ENCODE measurements at regions not wholly inside any gene's neighbourhood (a gene's known extent, or its start where the extent isn't known, plus 50 kb on each side); places are given as distances from the start of the nearest gene placed in this dataset.
"Not testable (repeated sequence)": the region's sequence is repeated elsewhere in the genome, so short reads cannot be mapped to it uniquely, and the experiment has no call there.

GRCh38 chr18:78798402-78799175 lies 181.0 kb upstream of the SALL3 start:
- Histone ChIP-seq H3K36me3 (ENCODE audit: control insufficient read depth in 2 of 2, insufficient read depth in 2 of 2, low read length in 1 of 2) (no peaks in the 10 kb centered on the region), H3K27me3 (ENCODE audit: control insufficient read depth in 2 of 2, insufficient read depth in 1 of 2, low read length in 1 of 2) (no peaks in the 10 kb centered on the region), H3K4me1 (ENCODE audit: control insufficient read depth in 2 of 2, insufficient read depth in 2 of 2, low read length in 2 of 2) (no peaks in the 10 kb centered on the region), H3K9me3 (ENCODE audit: control insufficient read depth in 2 of 2, insufficient read depth in 1 of 2, low read length in 1 of 2) (no peaks in the 10 kb centered on the region), H3K4me3 (ENCODE audit: low read length in 2 of 2) (no peak overlapping the region), H3K27ac (ENCODE audit: low read depth in 1 of 2, low read length in 1 of 2) (no peak overlapping the region)
- 90% methylated on average over 29 of the region's 29 CpGs for WGBS
- DNase-seq (ENCODE audit: low read depth in 6 of 9, low spot score in 9 of 9): no peak

GRCh38 chr18:78799382-78800089 lies 180.1 kb upstream of the SALL3 start:
- 88% methylated on average over 29 of the region's 29 CpGs for WGBS
- Histone ChIP-seq H3K27me3 (ENCODE audit: control insufficient read depth in 2 of 2, insufficient read depth in 1 of 2, low read length in 1 of 2) (no peaks in the 10 kb centered on the region), H3K36me3 (ENCODE audit: control insufficient read depth in 2 of 2, insufficient read depth in 2 of 2, low read length in 1 of 2) (no peaks in the 10 kb centered on the region), H3K4me3 (ENCODE audit: low read length in 2 of 2) (no peak overlapping the region), H3K27ac (ENCODE audit: low read depth in 1 of 2, low read length in 1 of 2) (no peak overlapping the region), H3K9me3 (ENCODE audit: control insufficient read depth in 2 of 2, insufficient read depth in 1 of 2, low read length in 1 of 2) (no peaks in the 10 kb centered on the region), H3K4me1 (ENCODE audit: control insufficient read depth in 2 of 2, insufficient read depth in 2 of 2, low read length in 2 of 2) (no peaks in the 10 kb centered on the region)
- no peak for DNase-seq (ENCODE audit: low read depth in 6 of 9, low spot score in 9 of 9)

- not testable (repeated sequence) for H3K36me3 ChIP-seq (ENCODE audit: control insufficient read depth in 2 of 2, insufficient read depth in 2 of 2, low read length in 1 of 2); H3K4me3 ChIP-seq (ENCODE audit: low read length in 2 of 2); H3K27me3 ChIP-seq (ENCODE audit: control insufficient read depth in 2 of 2, insufficient read depth in 1 of 2, low read length in 1 of 2); DNase-seq (ENCODE audit: low read depth in 6 of 9, low spot score in 9 of 9); H3K4me1 ChIP-seq (ENCODE audit: control insufficient read depth in 2 of 2, insufficient read depth in 2 of 2, low read length in 2 of 2); H3K27ac ChIP-seq (ENCODE audit: low read depth in 1 of 2, low read length in 1 of 2); H3K9me3 ChIP-seq (ENCODE audit: control insufficient read depth in 2 of 2, insufficient read depth in 1 of 2, low read length in 1 of 2)
- 88% methylated on average over 14 of the region's 14 CpGs for WGBS
Observed at GRCh38 chr18:78800102-78800851, 179.3 kb upstream of the SALL3 start.

GRCh38 chr18:78801011-78801410 lies 178.6 kb upstream of the SALL3 start:
- H3K36me3 ChIP-seq (ENCODE audit: control insufficient read depth in 2 of 2, insufficient read depth in 2 of 2, low read length in 1 of 2): no peaks in the 10 kb centered on the region
- no peaks in the 10 kb centered on the region for H3K27me3 ChIP-seq (ENCODE audit: control insufficient read depth in 2 of 2, insufficient read depth in 1 of 2, low read length in 1 of 2)
- H3K4me3 ChIP-seq (ENCODE audit: low read length in 2 of 2): no peak overlapping the region
- WGBS: 93% methylated on average over 7 of the region's 7 CpGs
- DNase-seq (ENCODE audit: low read depth in 6 of 9, low spot score in 9 of 9): no peak
- H3K4me1 ChIP-seq (ENCODE audit: control insufficient read depth in 2 of 2, insufficient read depth in 2 of 2, low read length in 2 of 2): no peaks in the 10 kb centered on the region
- H3K27ac ChIP-seq (ENCODE audit: low read depth in 1 of 2, low read length in 1 of 2): no peak overlapping the region
- H3K9me3 ChIP-seq (ENCODE audit: control insufficient read depth in 2 of 2, insufficient read depth in 1 of 2, low read length in 1 of 2): no peaks in the 10 kb centered on the region

DNA sequence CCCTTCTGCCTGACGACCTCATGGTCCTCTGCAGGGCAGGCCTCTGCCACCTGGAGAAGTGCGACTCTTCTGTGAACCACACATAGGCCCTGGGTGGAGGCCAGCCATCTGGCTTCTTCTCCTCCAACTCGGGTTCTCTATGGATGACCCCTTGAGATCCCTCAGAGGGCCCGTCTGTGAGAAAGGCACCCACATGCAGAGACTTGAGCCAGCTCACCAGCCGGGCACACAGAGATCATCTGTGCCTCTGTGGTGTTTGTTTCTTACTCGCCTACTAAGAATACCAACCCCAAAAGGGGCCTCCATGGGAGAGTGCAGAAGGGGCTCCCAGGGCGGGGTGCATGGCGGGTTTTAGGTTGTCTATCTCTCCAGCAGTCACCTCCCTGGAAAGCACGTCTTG lies 176.5 kb upstream of the SALL3 start:
- Histone ChIP-seq H3K4me3 (ENCODE audit: low read length in 2 of 2) (no peak overlapping the region), H3K4me1 (ENCODE audit: control insufficient read depth in 2 of 2, insufficient read depth in 2 of 2, low read length in 2 of 2) (no peaks in the 10 kb centered on the region), H3K27me3 (ENCODE audit: control insufficient read depth in 2 of 2, insufficient read depth in 1 of 2, low read length in 1 of 2) (no peaks in the 10 kb centered on the region), H3K27ac (ENCODE audit: low read depth in 1 of 2, low read length in 1 of 2) (no peak overlapping the region), H3K36me3 (ENCODE audit: control insufficient read depth in 2 of 2, insufficient read depth in 2 of 2, low read length in 1 of 2) (no peaks in the 10 kb centered on the region), H3K9me3 (ENCODE audit: control insufficient read depth in 2 of 2, insufficient read depth in 1 of 2, low read length in 1 of 2) (no peaks in the 10 kb centered on the region)
- DNase-seq (ENCODE audit: low read depth in 6 of 9, low spot score in 9 of 9): no peak
- 93% methylated on average over 9 of the region's 9 CpGs for WGBS

GRCh38 chr18:78804206-78805030 lies 175.2 kb upstream of the SALL3 start:
- no peak for DNase-seq (ENCODE audit: low read depth in 6 of 9, low spot score in 9 of 9)
- 94% methylated on average over 26 of the region's 26 CpGs for WGBS

GRCh38 chr18:78805840-78806239 lies 173.8 kb upstream of the SALL3 start:
- no peak overlapping the region for H3K27ac ChIP-seq (ENCODE audit: low read depth in 1 of 2, low read length in 1 of 2)
- H3K9me3 ChIP-seq (ENCODE audit: control insufficient read depth in 2 of 2, insufficient read depth in 1 of 2, low read length in 1 of 2): peaks cover 0 to 5% of the 10 kb centered on the region in 2 donors
- no peaks in the 10 kb centered on the region for H3K36me3 ChIP-seq (ENCODE audit: control insufficient read depth in 2 of 2, insufficient read depth in 2 of 2, low read length in 1 of 2)
- H3K4me3 ChIP-seq (ENCODE audit: low read length in 2 of 2): no peak overlapping the region
- H3K27me3 ChIP-seq (ENCODE audit: control insufficient read depth in 2 of 2, insufficient read depth in 1 of 2, low read length in 1 of 2): no peaks in the 10 kb centered on the region
- WGBS: 65% methylated on average over 8 of the region's 8 CpGs
- DNase-seq (ENCODE audit: low read depth in 6 of 9, low spot score in 9 of 9): no peak
- H3K4me1 ChIP-seq (ENCODE audit: control insufficient read depth in 2 of 2, insufficient read depth in 2 of 2, low read length in 2 of 2): no peaks in the 10 kb centered on the region

More at GRCh38 chr18:78804206-78805030, 175.2 kb upstream of the SALL3 start:
- H3K4me3 ChIP-seq (ENCODE audit: low read length in 2 of 2): no peak overlapping the region
- H3K36me3 ChIP-seq (ENCODE audit: control insufficient read depth in 2 of 2, insufficient read depth in 2 of 2, low read length in 1 of 2): no peaks in the 10 kb centered on the region
- H3K9me3 ChIP-seq (ENCODE audit: control insufficient read depth in 2 of 2, insufficient read depth in 1 of 2, low read length in 1 of 2): no peaks in the 10 kb centered on the region
- H3K4me1 ChIP-seq (ENCODE audit: control insufficient read depth in 2 of 2, insufficient read depth in 2 of 2, low read length in 2 of 2): no peaks in the 10 kb centered on the region
- no peaks in the 10 kb centered on the region for H3K27me3 ChIP-seq (ENCODE audit: control insufficient read depth in 2 of 2, insufficient read depth in 1 of 2, low read length in 1 of 2)
- H3K27ac ChIP-seq (ENCODE audit: low read depth in 1 of 2, low read length in 1 of 2): no peak overlapping the region

GRCh38 chr18:78807668-78808067 lies 171.9 kb upstream of the SALL3 start:
- Histone ChIP-seq H3K27me3 (ENCODE audit: control insufficient read depth in 2 of 2, insufficient read depth in 1 of 2, low read length in 1 of 2) (no peaks in the 10 kb centered on the region), H3K36me3 (ENCODE audit: control insufficient read depth in 2 of 2, insufficient read depth in 2 of 2, low read length in 1 of 2) (no peaks in the 10 kb centered on the region), H3K4me3 (ENCODE audit: low read length in 2 of 2) (no peak overlapping the region), H3K27ac (ENCODE audit: low read depth in 1 of 2, low read length in 1 of 2) (no peak overlapping the region), H3K9me3 (ENCODE audit: control insufficient read depth in 2 of 2, insufficient read depth in 1 of 2, low read length in 1 of 2) (peaks cover 0 to 5% of the 10 kb centered on the region in 2 donors), H3K4me1 (ENCODE audit: control insufficient read depth in 2 of 2, insufficient read depth in 2 of 2, low read length in 2 of 2) (no peaks in the 10 kb centered on the region)
- 94% methylated on average over 5 of the region's 5 CpGs for WGBS
- no peak for DNase-seq (ENCODE audit: low read depth in 6 of 9, low spot score in 9 of 9)

All from thymus (tissue), 11 donors.